Pons (tissue), 1 donor: ENCODE measurements at regions not wholly inside any gene's neighbourhood (a gene's known extent, or its start where the extent isn't known, plus 50 kb on each side); places are given as distances from the start of the nearest gene placed in this dataset.

Experiments
- DNase-seq: peaks from one replicate; pipeline ENCODE4 v3.0.0-alpha.2; 2016; ENCODE audit warnings: low spot score

DNA sequence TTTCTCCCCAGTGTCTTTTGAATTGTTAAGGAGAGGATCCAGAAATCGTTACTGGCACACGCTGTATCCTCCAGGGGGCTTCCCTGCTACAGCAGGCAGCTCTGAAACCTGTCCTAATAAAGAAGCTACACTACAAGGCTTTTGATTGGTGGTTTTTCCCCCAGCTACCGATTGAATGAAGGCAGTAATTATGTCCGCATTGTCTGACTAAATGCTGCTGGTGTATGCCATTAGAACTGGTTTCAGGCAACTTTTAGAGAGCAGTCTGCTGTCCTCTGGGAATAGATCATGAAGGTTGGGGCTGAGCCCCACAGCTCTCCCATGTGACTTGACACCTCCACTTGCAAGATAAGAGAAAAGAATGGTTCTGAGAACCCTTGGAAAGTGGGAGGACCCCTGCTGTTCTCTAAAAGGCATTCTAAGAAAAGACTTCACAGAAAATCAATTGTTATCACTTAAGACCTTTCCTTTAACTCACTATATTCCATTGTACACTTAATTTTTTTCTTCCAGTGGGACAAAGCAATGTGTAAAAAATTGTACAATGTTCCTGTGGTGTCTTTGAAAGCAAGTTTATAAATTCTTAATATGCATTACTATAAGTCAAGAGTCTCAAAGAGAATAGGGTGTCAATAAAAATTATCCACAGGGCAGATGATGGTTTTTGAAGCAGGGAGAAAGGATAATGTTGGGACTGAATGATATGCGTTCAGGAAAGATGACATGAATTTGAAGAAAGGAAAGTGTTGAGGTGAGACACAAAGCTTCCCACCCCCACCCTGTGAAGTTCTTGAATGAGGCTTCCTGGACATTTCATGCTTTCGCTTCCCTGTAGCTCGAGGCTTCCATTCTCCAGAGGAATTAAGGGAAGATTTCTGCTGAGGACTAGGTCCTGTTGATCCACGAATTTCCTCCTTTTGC is 53.0 kb upstream of the DAZL start:
- DNase-seq = no peak

DNA sequence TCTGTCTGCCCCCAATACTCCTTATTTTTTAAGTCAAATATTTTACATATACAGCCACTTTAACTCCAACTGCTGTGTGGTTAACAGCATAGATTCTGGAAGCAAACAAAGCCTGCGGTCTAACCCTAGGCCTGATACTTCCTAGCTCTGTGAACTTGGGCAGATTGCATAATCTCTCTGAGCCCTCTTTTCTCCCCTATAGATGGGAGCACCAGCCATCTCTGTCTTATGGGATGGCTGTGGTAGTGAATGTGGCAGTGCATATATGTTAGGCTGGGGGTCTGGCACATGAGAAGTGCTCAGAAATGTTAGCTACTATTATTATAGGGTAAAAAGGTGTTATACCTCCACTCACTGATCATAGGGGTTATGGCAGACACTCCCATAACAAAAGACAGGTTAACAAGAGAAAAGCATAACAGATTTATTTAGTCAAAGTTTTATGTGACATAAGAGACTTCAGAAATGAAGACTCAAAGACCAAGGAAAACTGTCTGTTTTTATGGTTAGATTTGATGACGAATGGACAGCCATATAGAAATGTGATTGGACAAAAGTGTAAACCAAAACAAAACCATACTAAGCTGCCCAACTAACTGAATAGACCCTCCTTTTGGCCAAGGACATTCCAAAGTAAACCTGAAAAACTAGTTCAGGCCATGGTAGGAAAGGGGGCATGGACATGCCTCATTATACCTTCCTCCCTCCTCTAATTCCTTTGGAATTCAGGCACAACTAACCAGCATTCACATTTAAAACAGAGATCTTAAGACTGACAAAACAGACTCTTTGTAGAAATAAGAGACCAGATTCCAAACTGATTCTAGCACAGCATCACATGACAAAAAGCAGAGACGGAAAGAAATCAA is 53.9 kb upstream of the DAZL start:
- DNase-seq = no peak

DNA sequence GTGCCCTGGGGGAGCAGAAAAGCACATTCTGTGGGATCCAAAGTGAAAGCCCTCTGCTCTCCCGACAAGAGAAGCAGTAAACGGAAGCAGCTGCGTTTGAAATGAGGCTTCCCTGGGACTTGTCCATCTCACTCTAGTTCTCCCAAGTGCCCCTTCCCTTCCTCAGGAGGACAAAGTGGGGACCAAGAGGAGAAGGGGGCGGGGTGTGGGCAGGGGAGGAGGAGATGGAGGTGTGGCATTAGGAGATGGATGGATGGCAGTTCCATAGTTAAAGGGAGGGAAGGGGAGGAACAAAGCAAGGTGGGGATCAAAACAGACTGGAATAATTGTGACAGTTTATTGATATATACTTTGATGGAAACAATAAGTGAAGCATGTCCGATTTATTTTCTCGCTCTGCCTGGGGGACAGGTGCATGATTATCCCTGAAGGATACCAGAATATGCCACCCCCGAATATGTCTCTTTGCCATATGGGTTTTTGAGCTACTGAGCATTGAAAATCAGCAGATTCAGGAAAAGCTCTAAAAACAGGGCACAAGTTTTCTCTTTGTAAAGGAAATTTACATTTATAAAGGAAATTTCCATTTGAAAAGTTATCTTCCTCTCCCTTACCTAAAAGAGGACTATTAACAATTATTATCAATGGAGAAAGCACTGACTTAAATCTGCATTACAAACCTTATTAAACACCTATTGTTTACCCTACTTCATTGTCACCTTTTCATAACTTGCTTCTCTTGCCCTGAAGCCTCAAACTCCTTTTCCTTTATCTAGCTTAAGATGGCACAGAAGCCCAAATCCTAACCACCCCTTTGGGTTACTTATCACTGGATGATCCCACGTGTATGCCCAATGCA is 58.9 kb upstream of the DAZL start:
- DNase-seq = no peak

DNA sequence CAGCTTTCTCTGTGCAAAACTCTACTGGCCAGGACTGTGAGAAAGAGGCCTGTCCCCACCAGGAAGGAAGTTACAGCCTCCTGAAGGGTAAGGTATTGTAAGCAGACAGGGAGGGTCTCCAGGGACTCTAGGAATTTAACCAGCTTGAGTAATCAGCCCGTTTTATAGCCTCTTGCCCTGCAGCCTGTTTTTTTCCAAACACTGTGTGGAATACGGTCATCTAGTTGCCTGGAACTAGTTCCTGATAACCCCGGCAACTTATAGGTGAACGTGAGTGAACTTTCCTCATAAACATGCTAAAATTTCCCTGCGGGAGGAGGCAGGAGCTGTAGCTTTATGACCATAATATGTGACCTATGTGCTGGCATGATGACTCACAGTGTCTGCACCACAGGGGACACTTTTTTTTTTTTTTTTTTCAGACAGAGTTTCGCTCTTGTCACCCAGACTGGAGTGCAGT is 60.1 kb upstream of the DAZL start:
- DNase-seq = no peak

DNA sequence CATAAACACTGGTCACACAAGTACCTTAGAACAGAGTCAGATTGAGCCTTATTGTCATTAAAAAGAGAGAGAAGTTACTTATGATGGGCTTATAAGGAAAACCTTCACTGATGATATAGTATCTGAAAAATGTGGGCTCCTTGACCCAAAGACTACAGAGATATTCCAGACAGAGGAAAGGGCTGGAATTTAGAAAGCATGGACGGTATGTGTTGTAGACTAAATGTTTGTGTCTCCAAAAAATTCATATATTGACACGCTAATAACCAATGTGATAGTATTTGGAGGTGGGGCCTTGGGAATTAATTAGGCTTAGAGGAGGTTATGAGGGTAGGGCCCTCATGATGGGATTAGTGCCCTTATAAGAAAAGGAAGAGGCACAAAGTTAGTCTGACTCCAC is 61.0 kb upstream of the DAZL start:
- no peak for DNase-seq

DNA sequence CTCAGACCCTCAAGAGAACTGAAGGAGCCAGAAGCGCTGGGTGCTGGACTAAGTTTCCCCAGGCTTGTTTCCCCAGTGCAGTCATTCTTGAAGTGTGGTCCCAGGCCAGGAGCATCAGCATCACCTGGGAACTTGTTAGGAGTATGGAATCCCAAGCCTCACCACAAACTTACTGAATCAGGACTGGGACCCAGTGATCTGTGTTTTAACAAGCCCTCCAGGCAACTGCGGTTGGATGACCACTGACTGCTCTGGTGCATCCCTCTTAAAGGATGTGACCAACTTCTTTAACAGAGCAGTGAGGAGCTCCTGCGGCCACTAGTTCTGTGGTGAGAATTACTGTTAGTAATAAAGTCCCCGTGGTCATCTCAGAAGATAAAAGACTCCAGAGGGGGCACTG is 62.4 kb upstream of the DAZL start:
- no peak for DNase-seq

DNA sequence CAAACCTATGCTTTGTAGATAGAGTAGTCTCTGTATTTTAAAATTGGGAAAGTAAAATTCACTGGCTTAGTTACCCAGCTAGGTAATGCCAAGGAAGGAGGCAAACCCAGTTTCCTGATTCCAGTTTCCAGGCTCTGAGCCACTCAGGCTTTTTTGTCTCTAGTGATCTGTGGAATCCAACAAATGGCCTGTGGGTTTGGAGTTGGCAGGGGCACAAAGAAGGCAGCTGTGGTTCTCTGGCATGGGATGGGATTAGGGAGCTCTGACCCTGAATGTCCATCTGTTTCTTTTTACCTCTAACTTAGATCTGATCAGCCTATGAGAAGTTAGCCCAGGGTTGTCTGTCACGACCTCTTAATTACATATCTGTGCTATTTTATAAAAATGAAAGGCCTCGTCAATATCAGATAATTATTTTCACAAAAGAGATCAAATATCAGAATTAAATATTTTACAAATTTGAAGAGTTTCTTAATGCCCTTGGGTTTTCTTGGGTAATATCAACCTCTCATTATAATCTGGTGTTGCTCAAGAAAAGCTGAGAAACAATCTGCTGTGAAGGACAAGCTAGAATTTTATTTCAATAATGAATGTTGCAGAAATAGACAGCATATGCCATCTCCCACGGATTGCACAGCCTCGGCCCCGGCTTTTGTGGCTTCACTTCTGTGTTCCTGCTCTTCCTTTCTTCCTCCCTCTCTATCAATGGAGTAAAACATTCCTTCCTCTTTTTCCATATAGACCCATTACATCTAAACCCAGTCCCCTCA is 63.7 kb upstream of the DAZL start:
- DNase-seq = peak; percentile 29

DNA sequence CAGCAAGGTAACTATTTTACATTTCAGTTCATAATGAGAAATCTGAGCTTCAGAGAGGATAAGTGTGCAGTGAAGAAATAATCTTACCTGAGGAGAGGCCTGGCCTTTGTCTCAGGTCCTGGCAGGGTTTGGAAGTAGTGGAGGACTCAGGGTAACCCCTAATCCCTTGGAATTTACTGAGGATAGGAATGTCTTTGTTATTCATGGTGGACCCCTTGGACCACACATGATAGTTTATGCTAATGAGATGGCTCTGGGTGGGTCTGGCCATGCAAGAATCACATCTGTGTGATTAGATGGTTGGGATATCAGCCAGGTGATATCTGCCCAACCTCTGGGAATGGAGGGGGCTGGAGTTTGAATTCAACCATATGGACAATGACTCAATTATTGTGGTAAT is 65.0 kb upstream of the DAZL start:
- DNase-seq = no peak

DNA sequence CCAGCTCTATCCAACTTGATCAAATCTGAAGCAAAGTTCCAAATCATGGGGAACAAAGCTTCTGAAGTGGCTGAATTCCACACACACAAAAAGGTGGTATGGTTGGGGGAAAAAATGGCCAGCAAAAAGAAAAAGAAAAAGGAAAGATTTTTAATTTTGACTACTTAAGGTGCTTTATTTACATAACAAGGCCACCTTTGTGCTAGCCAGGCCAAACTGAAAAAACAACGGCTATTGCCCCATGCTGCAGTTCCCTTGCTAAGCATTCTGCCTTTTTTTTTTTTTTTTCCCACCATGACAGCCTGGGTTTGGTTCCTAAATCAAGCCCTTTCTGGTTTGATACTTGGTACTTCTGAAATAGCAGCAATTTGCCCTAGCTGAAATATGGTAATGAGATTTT is 66.5 kb upstream of the DAZL start:
- no peak for DNase-seq

DNA sequence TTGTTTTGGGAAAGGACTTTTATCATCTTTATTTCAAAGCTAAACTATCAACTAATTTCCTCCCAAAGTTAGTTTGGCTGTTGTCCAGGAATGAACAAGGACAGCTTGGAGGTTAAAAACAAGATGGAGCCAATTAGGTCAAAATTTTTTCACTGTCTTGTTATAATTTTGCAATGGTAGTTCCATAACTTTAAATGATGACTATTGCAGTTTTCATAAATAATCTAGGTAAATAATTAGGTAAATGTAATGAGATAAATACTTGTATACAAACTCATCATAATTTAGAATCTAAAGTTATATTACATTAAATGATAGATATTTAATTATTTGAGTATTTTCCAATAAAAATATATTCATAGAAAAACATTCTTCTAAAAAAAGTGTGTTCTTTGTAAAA is 68.3 kb upstream of the DAZL start:
- DNase-seq = no peak

DNA sequence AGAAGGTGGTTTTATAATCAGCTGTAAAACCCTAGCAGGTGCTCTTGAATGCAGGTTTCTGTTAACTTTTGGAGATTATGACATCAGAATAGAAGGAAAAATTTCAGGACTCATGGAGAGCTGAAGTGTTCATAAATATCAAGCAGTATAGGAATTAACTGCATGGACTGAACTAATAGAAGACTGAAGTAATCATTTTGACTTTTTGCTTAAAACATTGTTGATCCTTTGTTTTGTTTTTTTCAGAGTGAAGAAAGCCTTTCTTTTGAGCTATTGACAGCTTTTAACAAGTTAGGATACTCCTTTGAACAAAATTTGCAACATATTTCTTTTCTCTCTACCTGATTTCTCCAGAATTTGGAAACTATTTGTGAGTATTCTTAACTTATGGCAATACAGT is 70.6 kb upstream of the DAZL start:
- DNase-seq = no peak

DNA sequence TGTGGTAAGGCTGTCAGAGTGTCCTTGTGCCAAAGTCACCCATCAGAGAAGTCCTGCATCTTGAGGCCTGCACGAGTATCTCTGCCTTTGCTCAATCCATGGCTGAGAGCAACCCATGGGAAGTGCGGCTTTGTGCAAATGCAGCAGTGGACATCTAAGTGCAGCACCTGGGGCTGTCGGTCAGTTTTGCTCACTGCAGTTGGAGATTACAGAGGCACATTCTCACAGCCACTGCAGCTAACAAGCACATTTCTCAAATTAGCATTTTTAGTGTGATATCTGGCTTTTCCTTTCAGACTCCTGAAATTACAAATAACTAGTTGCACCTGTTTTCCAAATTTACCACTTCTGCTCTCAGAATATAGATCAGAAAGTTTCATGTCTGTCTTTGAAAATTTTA is 81.5 kb upstream of the DAZL start:
- no peak for DNase-seq

DNA sequence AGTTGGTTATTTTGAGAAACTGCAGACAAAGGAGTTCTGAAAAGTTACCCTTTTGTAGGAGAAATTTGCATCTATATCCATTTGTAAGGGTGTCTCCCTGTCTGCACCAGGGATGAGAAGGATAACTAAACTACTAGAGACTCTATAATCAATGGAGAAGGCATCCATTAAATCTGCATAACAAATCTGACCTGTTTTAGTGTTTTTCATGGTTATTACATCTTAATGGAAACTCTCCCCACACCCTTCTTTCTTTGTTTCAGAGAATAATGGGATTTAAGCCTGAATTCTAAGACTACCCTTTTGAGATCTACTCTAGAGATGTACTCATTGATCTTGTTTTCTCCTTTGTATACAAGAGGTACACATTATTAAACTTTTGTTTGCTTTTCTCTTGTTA is 82.0 kb upstream of the DAZL start:
- no peak for DNase-seq

DNA sequence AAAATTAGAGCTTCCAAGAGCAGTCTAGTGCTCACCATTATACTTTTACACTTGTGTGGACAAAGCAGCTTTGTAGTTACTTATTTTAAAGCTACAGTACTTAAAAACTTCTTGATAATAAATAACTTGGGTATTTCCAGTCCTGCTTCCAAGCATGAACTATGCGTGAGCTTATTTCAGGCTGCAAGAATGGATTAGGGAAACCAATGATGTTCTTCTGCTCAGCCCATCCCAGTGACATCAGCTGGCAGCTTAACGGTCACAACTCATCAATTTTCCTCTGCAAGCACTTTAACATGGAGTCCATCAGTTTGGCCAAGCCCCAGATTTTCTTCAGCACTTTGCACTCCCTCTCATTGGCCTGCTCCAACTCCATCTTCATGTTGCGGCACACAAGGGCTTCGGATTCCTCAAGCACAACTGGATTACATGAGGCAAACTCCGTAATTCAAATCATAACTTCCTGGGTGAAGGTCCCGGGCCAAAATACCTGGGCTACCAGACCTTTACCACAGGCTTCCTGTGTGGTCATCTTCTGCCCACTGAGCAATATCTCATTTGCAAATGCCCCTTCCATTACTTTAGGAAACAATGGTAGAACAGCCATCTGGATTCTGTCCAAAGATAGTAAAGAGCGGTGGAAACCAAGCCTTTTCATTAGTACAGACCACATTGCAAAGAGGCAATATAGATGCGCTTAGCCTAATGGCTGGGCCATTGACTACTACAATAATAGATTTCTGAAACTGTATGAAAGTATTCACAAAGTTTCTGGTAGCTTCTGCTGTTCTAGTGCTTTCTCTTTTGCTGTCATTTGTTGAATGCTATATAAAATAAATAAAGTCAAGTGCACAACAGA is 87.5 kb upstream of the DAZL start:
- no peak for DNase-seq

DNA sequence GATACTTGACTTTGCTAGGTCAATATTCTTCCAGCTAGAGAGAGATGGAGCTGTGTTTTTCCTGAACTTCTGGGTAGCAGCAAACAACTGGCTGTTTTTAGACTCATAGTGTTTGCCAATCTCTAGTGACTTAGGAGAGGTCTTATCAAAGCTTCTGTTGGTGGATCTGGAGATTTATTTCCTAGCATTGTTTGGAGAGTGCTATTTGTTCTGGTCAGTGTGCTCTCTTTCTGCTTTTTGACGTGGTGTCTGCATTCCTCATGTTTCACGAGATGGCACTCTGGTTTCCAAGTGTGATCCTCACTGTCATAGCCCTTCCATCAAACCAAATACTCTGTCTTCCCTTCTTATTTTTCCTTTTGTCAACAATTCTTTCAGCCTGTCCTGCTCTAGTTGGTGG is 88.6 kb upstream of the DAZL start:
- DNase-seq = no peak

DNA sequence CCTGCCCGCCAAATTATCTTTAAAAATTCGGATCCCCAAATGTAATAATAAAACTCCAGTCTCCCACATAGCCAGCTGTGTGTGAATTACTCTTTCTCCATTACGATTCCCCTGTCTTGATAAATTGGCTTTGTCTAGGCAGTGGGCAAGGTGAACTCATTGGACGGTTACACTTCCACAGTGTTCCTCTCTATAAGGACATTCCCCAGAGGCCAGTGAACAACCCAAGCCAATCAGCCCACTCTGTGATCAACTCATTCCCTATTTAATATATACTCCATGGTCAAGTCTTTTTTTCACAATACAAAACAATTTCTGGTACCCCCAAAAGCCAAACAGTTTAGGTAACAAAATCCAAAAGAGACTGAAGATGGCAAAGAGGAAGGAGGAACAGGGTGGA is 90.5 kb upstream of the DAZL start:
- no peak for DNase-seq

DNA sequence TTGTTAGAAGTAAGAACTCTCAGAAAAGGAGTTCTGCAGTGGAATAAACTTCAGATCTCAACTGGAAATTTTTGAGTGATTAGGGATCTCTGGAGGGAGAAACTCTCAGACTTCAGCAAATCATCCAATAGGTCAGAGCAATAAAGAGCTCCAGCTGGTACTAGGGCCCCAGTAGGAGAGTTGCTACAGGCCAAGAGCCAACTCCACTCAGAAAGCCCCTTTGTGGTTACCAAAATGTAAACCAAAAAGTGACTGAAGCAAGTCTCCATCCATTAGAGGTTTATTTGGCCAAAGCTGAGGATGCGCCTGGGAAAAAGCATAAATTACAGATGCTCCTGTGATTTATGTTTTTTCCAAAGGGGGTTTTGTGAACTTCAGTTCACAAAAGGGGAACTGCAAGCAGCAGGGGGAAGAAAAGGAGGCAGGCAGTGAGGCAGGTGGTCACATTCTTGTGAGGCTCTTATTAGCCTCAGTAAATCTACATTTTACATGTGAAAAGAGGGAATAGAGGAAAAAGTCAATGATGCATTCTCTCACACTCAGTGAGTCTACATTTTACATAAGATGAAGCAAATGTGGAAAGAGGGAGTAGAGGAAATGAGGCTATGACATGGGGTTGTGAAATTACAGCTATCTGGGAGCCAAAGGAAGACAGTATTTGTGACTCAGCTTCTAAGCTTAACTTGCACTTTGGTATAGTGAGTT is 92.4 kb upstream of the DAZL start:
- DNase-seq = no peak

DNA sequence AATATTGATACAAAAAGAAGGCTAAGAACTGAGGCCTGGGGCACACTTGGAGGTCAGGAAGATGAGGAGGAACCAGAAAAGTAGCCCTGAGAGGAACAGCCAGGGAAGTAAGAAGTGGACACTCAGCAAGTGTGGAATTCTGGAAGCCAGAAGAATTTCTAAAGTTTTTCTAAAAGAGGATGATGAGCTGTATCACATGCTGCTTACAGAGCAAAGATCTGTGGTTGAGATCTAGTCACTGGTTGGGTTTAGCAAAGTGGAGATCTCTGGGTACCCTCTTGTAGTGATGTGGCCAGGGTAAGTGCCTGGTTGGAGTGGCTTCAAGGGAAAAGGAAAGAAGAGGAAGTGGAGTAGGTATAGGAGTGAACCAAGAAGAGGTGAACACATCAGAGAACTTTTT is 95.4 kb upstream of the DAZL start:
- no peak for DNase-seq

DNA sequence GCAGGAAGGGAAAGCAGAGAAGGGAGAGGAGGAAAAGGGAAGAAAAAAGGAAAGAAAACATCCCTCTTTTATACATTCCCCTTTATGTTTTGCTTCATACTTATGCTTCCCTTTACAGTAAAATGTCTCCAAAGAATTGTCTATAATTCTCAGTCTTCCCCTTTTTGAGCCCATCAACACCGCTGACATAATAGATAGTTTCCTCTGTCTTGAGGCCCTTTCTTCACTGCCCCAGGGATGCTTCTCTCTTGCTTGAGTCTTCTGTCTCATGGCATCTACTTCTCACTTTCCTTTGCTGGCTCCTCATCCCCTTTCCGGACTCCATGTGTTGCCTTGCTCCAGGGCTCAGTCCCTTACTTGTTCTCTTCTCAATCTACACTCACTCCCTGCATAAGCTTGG is 99.7 kb upstream of the DAZL start:
- no peak for DNase-seq

DNA sequence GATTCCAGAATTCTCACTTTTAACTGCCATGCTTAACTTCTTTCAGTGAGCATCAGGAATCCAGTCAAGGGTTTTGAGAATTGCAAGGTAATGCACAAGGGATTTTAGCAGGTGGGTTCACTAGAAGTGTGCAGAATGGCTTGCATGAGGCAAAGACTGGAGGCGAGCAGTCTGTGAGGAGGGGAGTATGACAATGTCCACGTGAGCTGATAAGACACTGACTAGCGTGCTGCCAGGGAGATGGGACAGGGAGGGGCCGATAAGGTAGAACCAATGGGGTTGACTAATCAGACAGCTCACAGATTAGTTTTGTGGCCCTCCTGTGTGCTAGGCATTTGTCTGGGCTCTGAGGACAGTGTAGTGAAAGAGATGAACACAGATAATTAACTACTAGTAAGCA is 102.0 kb upstream of the DAZL start:
- DNase-seq = no peak
